Right cardiac atrium (tissue), 5 donors: ENCODE measurements at regions not wholly inside any gene's neighbourhood (a gene's known extent, or its start where the extent isn't known, plus 50 kb on each side); places are given as distances from the start of the nearest gene placed in this dataset.

ENCODE experiments used
- ATAC-seq, 2 donors: fragments of 200-7000 bp; cut with Tn5 transposase; one replicate each; pipeline versions ENCODE4 v1.8.0 to v1.9.1; 2020; ENCODE audit warnings: moderate library complexity in 2 of 2, mild to moderate bottlenecking in 1 of 2
- DNase-seq, 3 donors: peaks; one replicate each; pipeline ENCODE4 v3.0.0-alpha.2; 2020
- H3K27ac ChIP-seq: one replicate; pipeline ENCODE4 v1.5.1; 2013; ENCODE audit warnings: mild to moderate bottlenecking, low read length, control low read depth, moderate library complexity
- H3K27me3 ChIP-seq: one replicate; pipeline ENCODE4 v1.6.1; 2013; ENCODE audit not compliant: control insufficient read depth, insufficient read depth
- H3K4me1 ChIP-seq: one replicate; pipeline ENCODE4 v1.6.1; 2013; ENCODE audit warnings: low read length; ENCODE audit not compliant: control insufficient read depth, insufficient read depth
- H3K4me3 ChIP-seq: one replicate; pipeline ENCODE4 v1.5.1; 2013; ENCODE audit warnings: low read length, control low read depth
- H3K9me3 ChIP-seq: one replicate; pipeline ENCODE4 v1.6.1; 2013; ENCODE audit warnings: low read length; ENCODE audit not compliant: control insufficient read depth
- WGBS: extraction: QIAGEN DNeasy Blood & Tissue Kit; methylation state at CpG from one replicate; pipeline ENCODE4 v1.1.7; 2013; 5-methylcytosine and 5-hydroxymethylcytosine counted together
- intact Hi-C, 4 donors: fragments of 100-400 bp; cut with DNase I; formaldehyde crosslinking; loops; one replicate each; pipeline versions ENCODE4 v1.11.0 to v1.14.0; 2022 to 2023
- donor health status: healthy with polysubstance abuse.
- donor health status: DM: no; HTN: yes; CAD: no.
- donor health status: DM: no; HTN: no; CAD: no.
- donor health status: DM: no; HTN: yes; CAD: no; lungs with severe emphysema.
- donor health status: DM: yes; HTN: yes; CAD: no.

DNA sequence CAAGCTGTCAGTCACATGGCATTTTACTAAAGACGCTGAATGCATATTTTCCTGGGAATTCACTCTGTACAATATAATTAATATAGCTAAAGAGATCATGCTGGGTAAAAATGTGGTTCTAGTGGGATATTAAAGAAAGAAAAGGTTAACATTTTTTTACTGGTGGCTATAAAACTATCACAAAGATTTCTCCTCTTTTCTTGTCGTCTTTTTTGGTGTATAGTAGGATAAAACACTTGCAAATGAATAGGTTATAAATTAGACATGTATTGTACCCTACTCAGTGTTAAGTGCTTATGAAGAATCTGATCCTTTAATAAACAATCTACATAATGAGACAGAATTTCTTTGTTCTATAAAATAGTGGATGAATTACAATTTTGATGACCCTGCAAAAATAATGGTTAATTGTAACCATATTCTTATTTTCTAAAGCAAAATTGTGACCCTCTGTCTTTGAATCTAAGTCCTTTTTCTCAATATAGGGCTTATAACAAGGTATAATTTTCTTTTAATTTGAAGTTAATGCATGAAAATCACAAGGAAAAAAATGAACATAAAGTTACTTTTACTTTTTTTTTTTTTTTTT lies 1540.4 kb upstream of the GOT2 start:
- H3K4me1 ChIP-seq = no peaks in the 10 kb centered on the region
- no peaks in the 10 kb centered on the region for H3K27me3 ChIP-seq
- WGBS = 73% methylated on average over 2 of the region's 2 CpGs
- intact Hi-C loops = no loop called here
- H3K27ac ChIP-seq = no peak overlapping the region
- H3K9me3 ChIP-seq = no peaks in the 10 kb centered on the region
- DNase-seq (no peak), ATAC-seq (no peak)
- H3K4me3 ChIP-seq = no peak overlapping the region

DNA sequence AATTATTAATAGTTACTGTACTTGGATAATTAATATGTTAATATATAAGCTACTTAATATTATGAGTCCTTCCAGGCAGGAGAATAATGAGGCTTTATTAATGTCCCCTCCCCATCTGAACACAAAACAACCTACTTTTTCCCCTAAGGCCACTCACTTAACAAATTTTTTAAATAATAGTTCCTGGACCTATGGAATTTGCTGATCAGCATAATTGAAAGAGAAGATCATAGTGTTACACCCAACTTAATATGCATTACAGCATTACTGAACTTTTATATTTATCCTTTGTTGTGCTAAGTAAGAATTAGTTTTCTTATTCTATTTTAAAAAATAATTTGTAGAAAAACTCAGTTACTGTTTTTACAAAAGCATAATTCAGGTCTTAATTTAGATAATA lies 1537.7 kb upstream of the GOT2 start:
- ATAC-seq = no peak
- H3K4me3 ChIP-seq = no peak overlapping the region
- intact Hi-C loops = no loop called here

DNA sequence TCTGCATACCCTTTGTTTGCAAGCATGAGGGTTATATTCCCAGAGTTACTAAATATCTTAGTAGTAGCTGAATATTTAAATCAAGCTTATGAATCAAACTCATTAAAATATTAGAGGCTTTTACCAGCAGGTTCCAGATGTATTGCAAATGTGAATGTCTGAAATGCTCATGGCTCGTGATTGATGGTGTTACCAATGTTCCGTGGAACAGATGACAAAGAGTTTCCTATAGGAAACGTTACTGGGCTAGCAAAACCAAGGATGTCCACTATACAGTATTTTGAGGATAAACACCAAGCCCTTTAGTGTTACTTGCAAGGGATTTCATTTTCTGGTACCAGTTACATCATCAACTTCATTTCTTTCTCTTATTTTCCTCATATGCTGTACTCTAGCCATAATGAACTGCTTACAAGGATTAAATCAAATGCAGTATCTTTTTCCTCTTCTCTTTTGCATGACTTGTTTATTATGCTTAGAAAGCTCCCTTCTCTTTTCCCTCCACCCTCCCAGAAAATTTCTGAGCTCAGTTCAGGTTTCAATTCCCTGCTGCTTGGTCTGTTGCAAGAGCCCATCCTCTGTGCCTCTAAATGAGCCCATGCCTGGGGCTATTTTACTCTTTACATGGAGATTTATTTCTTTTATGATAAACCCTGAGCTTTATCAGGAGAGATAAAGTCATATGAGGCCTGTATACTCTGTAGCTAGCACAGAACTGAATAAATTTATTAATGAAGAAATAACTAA lies 1537.1 kb upstream of the GOT2 start:
- intact Hi-C loops = no loop called here
- H3K4me1 ChIP-seq = no peaks in the 10 kb centered on the region
- H3K9me3 ChIP-seq = no peaks in the 10 kb centered on the region
- no peak for ATAC-seq
- H3K27ac ChIP-seq = no peak overlapping the region
- no peaks in the 10 kb centered on the region for H3K27me3 ChIP-seq
- no peak overlapping the region for H3K4me3 ChIP-seq
- DNase-seq = no peak
- 64% methylated on average over 3 of the region's 3 CpGs for WGBS

More for the DNA sequence above, 1537.7 kb upstream of the GOT2 start:
- no peak for DNase-seq
- Histone ChIP-seq H3K27me3 (no peaks in the 10 kb centered on the region), H3K4me1 (no peaks in the 10 kb centered on the region), H3K9me3 (no peaks in the 10 kb centered on the region), H3K27ac (no peak overlapping the region)

GRCh38 chr16:60261425-60261824 lies 1527.3 kb upstream of the GOT2 start:
- Histone ChIP-seq H3K27me3 (no peaks in the 10 kb centered on the region), H3K4me3 (no peak overlapping the region), H3K27ac (no peak overlapping the region), H3K4me1 (no peaks in the 10 kb centered on the region), H3K9me3 (no peaks in the 10 kb centered on the region)
- no peak for ATAC-seq
- WGBS = 36% methylated on average over 1 of the region's 1 CpG
- no peak for DNase-seq
- intact Hi-C loops = no loop called here

DNA sequence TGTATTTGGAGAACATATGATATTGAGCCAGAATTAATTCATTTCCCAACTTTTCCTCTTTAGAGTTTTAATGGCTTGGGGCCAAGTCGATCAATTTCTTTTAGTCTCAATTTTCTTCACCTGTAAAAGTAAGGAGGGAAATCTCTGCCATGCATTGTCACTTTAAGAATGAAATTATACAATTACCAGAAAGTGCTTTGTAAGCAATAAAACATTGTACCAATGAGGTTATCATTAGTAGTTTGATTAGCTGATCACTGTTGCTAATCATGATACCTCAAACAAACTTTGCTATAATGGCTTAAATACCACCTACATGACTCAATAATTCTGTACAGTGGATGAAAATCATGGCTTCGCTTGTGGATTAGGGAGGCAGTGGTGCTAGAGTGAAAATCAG lies 1525.8 kb upstream of the GOT2 start:
- DNase-seq (no peak), ATAC-seq (no peak)
- Histone ChIP-seq H3K9me3 (no peaks in the 10 kb centered on the region), H3K27me3 (no peaks in the 10 kb centered on the region), H3K4me3 (no peak overlapping the region), H3K4me1 (no peaks in the 10 kb centered on the region), H3K27ac (no peak overlapping the region)
- 88% methylated on average over 2 of the region's 2 CpGs for WGBS
- intact Hi-C loops = no loop called here

GRCh38 chr16:60246086-60246485 lies 1512.0 kb upstream of the GOT2 start:
- intact Hi-C loops = no loop called here
- H3K27ac ChIP-seq = no peak overlapping the region
- DNase-seq (no peak), ATAC-seq (no peak)
- H3K4me1 ChIP-seq = no peaks in the 10 kb centered on the region
- no peak overlapping the region for H3K4me3 ChIP-seq
- H3K27me3 ChIP-seq = no peaks in the 10 kb centered on the region
- WGBS = 76% methylated on average over 3 of the region's 3 CpGs
- no peaks in the 10 kb centered on the region for H3K9me3 ChIP-seq

- Histone ChIP-seq H3K27ac (no peak overlapping the region), H3K27me3 (no peaks in the 10 kb centered on the region), H3K4me1 (no peaks in the 10 kb centered on the region), H3K4me3 (no peak overlapping the region), H3K9me3 (no peaks in the 10 kb centered on the region)
- WGBS = 91% methylated on average over 1 of the region's 1 CpG
- ATAC-seq (no peak), DNase-seq (no peak)
- intact Hi-C loops = no loop called here
Measured at GRCh38 chr16:60241671-60242070, 1507.6 kb upstream of the GOT2 start.

GRCh38 chr16:60230666-60231065 lies 1496.5 kb upstream of the GOT2 start:
- Histone ChIP-seq H3K4me1 (no peaks in the 10 kb centered on the region), H3K4me3 (no peak overlapping the region), H3K27ac (no peak overlapping the region), H3K9me3 (no peaks in the 10 kb centered on the region), H3K27me3 (no peaks in the 10 kb centered on the region)
- 40% methylated on average over 4 of the region's 4 CpGs for WGBS
- intact Hi-C loops = no loop called here
- ATAC-seq (no peak), DNase-seq (no peak)

- no peak overlapping the region for H3K4me3 ChIP-seq
- WGBS = 41% methylated on average over 2 of the region's 2 CpGs
- intact Hi-C loops = no loop called here
- peaks cover under 1% of the 10 kb centered on the region for H3K9me3 ChIP-seq
- no peak overlapping the region for H3K27ac ChIP-seq
- DNase-seq (no peak), ATAC-seq (no peak)
- no peaks in the 10 kb centered on the region for H3K4me1 ChIP-seq
- H3K27me3 ChIP-seq = no peaks in the 10 kb centered on the region
Measured at GRCh38 chr16:60225541-60225940, 1491.4 kb upstream of the GOT2 start.

GRCh38 chr16:60217787-60218186 lies 1483.7 kb upstream of the GOT2 start:
- ATAC-seq (no peak), DNase-seq (no peak)
- peaks cover 4% of the 10 kb centered on the region for H3K9me3 ChIP-seq
- 70% methylated on average over 7 of the region's 7 CpGs for WGBS
- no peaks in the 10 kb centered on the region for H3K27me3 ChIP-seq
- no peak overlapping the region for H3K27ac ChIP-seq
- no peak overlapping the region for H3K4me3 ChIP-seq
- H3K4me1 ChIP-seq = no peaks in the 10 kb centered on the region
- intact Hi-C loops = no loop called here

- intact Hi-C loops = no loop called here
- Histone ChIP-seq H3K4me1 (no peaks in the 10 kb centered on the region), H3K27me3 (no peaks in the 10 kb centered on the region), H3K27ac (no peak overlapping the region), H3K9me3 (no peaks in the 10 kb centered on the region), H3K4me3 (no peak overlapping the region)
- WGBS = 92% methylated on average over 1 of the region's 1 CpG
- ATAC-seq (no peak), DNase-seq (no peak)
Measured at GRCh38 chr16:60214311-60214710, 1480.2 kb upstream of the GOT2 start.

DNA sequence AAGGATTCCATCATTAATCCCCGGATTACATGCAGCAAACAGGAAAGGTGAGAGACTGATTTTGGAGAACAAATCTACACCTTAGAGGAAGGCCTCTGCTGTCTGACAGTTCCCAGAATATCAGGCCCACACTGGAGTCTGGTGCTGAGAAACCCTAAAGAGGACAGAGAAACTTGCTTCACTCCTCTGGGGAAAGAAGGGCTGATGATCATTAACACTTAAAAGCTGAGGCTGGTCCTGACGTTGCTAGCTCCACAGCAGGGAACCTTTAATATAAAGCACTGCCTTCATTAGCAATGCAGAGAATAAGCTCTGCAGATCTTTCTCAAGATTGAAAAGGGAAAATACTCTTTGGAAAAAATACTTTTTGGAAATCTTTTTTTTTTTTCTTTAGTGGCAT lies 1472.4 kb upstream of the GOT2 start:
- Histone ChIP-seq H3K4me1 (no peaks in the 10 kb centered on the region), H3K9me3 (no peaks in the 10 kb centered on the region), H3K27me3 (no peaks in the 10 kb centered on the region), H3K27ac (no peak overlapping the region), H3K4me3 (no peak overlapping the region)
- DNase-seq (no peak), ATAC-seq (no peak)
- intact Hi-C loops = no loop called here
- WGBS = 60% methylated on average over 2 of the region's 2 CpGs
